Activated CD4-positive, alpha-beta T cell treated with anti-CD3 and anti-CD28 coated beads, Interleukin-2, amount 10 ng/mL, durations not matched to agents 7 days and 5 days (primary cell): ENCODE measurements at regions not wholly inside any gene's neighbourhood (a gene's known extent, or its start where the extent isn't known, plus 50 kb on each side); places are given as distances from the start of the nearest gene placed in this dataset.

Source experiments
- CTCF ChIA-PET: fragments of 350-600 bp; sonication (Branson Sonifier 250); formaldehyde crosslinking; loops from one replicate; lab custom pipeline; 2021; ENCODE audit warnings: antibody characterized with exemption; lab: Charles Lee
- POLR2A ChIA-PET: fragments of 350-600 bp; sonication (Branson Sonifier 250); formaldehyde crosslinking; loops from one replicate; lab custom pipeline; 2021; ENCODE audit warnings: antibody characterized with exemption; lab: Charles Lee
- DNase-seq: peaks from one replicate; pipeline ENCODE4 v3.0.0-alpha.2; 2020
- H3K27ac Mint-ChIP-seq: one replicate; pipeline ENCODE4 v1.8.0; 2021; ENCODE audit warnings: mild to moderate bottlenecking, moderate library complexity, mixed read lengths
- H3K27me3 Mint-ChIP-seq: one replicate; pipeline ENCODE4 v1.8.0; 2021; ENCODE audit warnings: mixed read lengths
- H3K36me3 Mint-ChIP-seq: one replicate; pipeline ENCODE4 v1.8.0; 2021; ENCODE audit warnings: low read depth, mixed read lengths
- H3K4me1 Mint-ChIP-seq: one replicate; pipeline ENCODE4 v1.8.0; 2021; ENCODE audit warnings: mixed read lengths
- H3K4me3 Mint-ChIP-seq: one replicate; pipeline ENCODE4 v1.8.0; 2021; ENCODE audit warnings: mild to moderate bottlenecking, moderate library complexity, mixed read lengths
- H3K9me3 Mint-ChIP-seq: one replicate; pipeline ENCODE4 v1.8.0; 2021; ENCODE audit warnings: mixed read lengths

- POLR2A ChIA-PET, result no interaction called here
- Mint-ChIP-seq H3K9me3 (no peaks in the 10 kb centered on the region), H3K4me1 (no peaks in the 10 kb centered on the region), H3K36me3 (no peaks in the 10 kb centered on the region), H3K27ac (no peak overlapping the region), H3K27me3 (peaks cover 4% of the 10 kb centered on the region), H3K4me3 (no peak overlapping the region)
- DNase-seq, result no peak
- CTCF ChIA-PET, result interaction anchor here (0.6 kb wide), 1 partner anchor 9 kb away, joined by 3 read pairs; no protein-coding TSS in a partner anchor
Observed at GRCh38 chr11:105232021-105232420, 92.5 kb upstream of the CARD18 start.

GRCh38 chr11:105230586-105230985 lies 91.0 kb upstream of the CARD18 start:
- Mint-ChIP-seq H3K36me3 (no peaks in the 10 kb centered on the region), H3K27ac (no peak overlapping the region), H3K4me3 (no peak overlapping the region), H3K27me3 (peaks cover 4% of the 10 kb centered on the region), H3K9me3 (no peaks in the 10 kb centered on the region), H3K4me1 (no peaks in the 10 kb centered on the region)
- no peak for DNase-seq
- CTCF ChIA-PET, result no interaction called here
- POLR2A ChIA-PET, result no interaction called here

DNA sequence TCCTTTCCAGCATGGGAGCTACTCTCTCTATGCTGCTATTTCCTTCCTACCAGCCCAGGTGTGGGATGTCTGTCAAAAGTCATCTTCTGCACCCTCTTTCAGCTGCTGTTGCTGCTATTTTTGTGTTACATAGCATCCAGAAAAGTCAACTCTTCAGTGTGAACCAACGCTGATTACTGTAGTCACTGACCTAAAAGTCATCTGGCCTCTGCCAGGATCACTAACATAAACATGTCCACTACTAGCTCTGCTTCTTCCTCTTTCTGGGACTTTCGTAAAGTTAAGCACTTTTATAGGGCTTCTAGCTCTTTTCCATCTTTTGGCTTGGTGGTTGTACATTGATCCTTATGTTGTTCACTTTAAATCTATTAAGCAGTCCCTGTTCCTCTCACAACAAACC lies 90.2 kb upstream of the CARD18 start:
- H3K27me3 Mint-ChIP-seq, result peaks cover 4% of the 10 kb centered on the region
- no peaks in the 10 kb centered on the region for H3K9me3 Mint-ChIP-seq
- H3K4me3 Mint-ChIP-seq, result no peak overlapping the region

GRCh38 chr11:105229257-105229656 lies 89.7 kb upstream of the CARD18 start:
- ChIA-PET CTCF (no interaction called here), POLR2A (no interaction called here)
- no peaks in the 10 kb centered on the region for H3K4me1 Mint-ChIP-seq
- H3K4me3 Mint-ChIP-seq, result no peak overlapping the region
- H3K9me3 Mint-ChIP-seq, result no peaks in the 10 kb centered on the region
- H3K36me3 Mint-ChIP-seq, result no peaks in the 10 kb centered on the region
- peaks cover 2% of the 10 kb centered on the region for H3K27me3 Mint-ChIP-seq
- DNase-seq, result no peak
- no peak overlapping the region for H3K27ac Mint-ChIP-seq

More for the DNA sequence above, 90.2 kb upstream of the CARD18 start:
- ChIA-PET POLR2A (no interaction called here), CTCF (no interaction called here)
- Mint-ChIP-seq H3K36me3 (no peaks in the 10 kb centered on the region), H3K4me1 (no peaks in the 10 kb centered on the region), H3K27ac (no peak overlapping the region)
- no peak for DNase-seq

- Mint-ChIP-seq H3K27ac (no peak overlapping the region), H3K27me3 (peaks cover 2% of the 10 kb centered on the region), H3K4me1 (no peaks in the 10 kb centered on the region), H3K4me3 (no peak overlapping the region), H3K9me3 (no peaks in the 10 kb centered on the region), H3K36me3 (no peaks in the 10 kb centered on the region)
- ChIA-PET POLR2A (no interaction called here), CTCF (no interaction called here)
- no peak for DNase-seq
Observed at GRCh38 chr11:105227363-105227762, 87.8 kb upstream of the CARD18 start.

DNA sequence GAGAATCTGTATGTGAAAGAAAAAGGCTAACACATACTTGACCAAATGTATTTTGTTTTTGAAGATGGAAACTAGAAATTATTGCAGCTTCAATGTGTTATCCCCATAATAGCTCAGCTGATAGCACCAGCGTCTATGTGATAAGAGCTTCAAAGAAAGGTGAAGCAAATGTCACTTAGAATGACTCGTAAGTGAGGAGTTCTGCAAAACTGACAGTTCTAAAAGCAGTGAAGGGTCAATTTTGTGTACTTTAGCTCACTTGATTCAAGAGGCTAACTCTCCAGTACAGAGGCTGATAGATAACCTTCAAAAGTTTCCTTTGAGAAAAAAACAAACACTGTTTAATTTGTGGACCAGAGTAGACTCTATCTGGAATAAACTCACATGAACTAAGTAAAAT lies 87.2 kb upstream of the CARD18 start:
- Mint-ChIP-seq H3K4me3 (no peak overlapping the region), H3K27ac (no peak overlapping the region), H3K9me3 (no peaks in the 10 kb centered on the region), H3K36me3 (no peaks in the 10 kb centered on the region), H3K27me3 (peaks cover 2% of the 10 kb centered on the region), H3K4me1 (no peaks in the 10 kb centered on the region)
- DNase-seq, result no peak
- ChIA-PET POLR2A (no interaction called here), CTCF (no interaction called here)

DNA sequence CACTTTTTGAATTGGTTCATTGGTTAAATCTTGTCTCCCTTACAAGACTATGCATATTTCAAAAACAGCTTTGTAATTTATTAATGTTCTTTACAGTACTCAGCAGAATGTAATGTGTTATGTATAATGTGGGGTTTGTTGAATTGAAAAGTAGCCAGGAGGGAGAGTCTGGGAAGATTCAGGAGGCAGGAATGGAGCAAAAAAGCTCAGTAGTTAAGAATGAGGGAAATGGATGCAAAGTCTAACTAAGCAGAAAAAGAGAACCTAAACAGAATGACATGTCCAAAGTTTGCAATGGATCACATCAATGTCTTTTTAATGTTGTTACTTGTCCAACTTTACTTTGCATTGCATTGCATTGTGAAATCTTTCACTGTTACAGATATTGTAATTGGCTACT lies 86.5 kb upstream of the CARD18 start:
- Mint-ChIP-seq H3K4me3 (no peak overlapping the region), H3K9me3 (no peaks in the 10 kb centered on the region), H3K4me1 (no peaks in the 10 kb centered on the region), H3K27me3 (peaks cover 2% of the 10 kb centered on the region), H3K36me3 (no peaks in the 10 kb centered on the region), H3K27ac (no peak overlapping the region)
- no peak for DNase-seq
- ChIA-PET POLR2A (no interaction called here), CTCF (no interaction called here)

DNA sequence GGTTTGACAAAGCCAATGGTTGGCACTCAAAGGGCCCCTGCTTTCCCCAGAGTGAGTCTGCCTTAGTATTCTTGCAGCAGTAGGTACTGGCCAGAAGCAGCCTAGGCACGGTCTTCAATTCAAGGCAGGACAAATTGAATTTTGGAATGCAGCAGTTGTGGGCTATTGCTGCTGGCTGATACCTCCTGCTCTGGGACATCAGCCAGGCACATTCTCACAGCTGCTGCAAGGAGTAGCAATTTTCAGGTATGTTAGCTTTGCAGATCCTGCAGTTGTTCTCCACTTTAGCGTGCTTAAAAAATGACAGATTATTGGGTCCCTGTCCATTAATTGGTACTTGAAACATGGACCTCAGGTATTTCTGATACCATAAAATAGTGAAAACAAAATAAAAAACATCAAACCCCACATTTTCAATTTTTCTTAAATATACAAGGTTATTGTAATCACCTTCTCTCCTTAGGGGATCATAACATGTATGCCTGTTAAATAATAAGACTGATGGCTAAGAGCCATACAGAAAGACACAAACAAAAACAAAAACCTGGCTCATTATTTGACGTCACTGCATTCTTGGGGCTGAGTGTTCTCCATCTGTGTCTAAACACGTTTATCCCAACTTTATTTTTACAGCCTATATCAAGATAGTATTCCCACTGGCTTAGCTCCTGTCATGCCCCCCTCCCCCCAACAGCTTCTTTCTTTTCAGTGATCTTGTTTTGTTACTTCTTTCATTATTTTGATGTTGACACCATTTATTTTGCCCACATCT lies 85.1 kb upstream of the CARD18 start:
- Mint-ChIP-seq H3K4me3 (no peak overlapping the region), H3K36me3 (no peaks in the 10 kb centered on the region), H3K4me1 (no peaks in the 10 kb centered on the region), H3K9me3 (no peaks in the 10 kb centered on the region), H3K27me3 (no peaks in the 10 kb centered on the region), H3K27ac (no peak overlapping the region)
- POLR2A ChIA-PET, result interaction anchor here (0.6 kb wide), 1 partner anchor 38 kb away, joined by 3 read pairs; no protein-coding TSS in a partner anchor
- CTCF ChIA-PET, result no interaction called here
- no peak for DNase-seq

DNA sequence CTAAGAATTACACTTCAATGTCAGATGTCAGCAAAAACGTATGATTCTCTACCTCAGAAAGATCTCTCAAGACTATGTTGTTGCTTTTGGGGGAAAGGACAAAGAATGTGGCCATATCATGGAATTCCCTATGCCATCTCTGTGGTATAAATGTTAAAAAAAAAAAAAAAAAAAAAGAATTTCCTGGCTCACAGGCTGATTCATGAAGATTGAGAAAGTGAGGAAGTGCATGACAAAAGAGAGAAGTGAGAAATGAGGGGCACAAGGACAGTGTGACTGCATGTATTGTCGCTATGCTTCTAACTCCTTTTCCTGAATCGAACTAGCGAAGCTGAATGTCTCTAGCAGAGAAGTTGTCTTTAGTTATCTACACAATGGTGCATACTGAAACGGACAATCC lies 80.6 kb upstream of the CARD18 start:
- H3K4me1 Mint-ChIP-seq, result no peaks in the 10 kb centered on the region

GRCh38 chr11:105219670-105220069 lies 80.1 kb upstream of the CARD18 start:
- Mint-ChIP-seq H3K27ac (no peak overlapping the region), H3K36me3 (no peaks in the 10 kb centered on the region), H3K9me3 (no peaks in the 10 kb centered on the region), H3K27me3 (no peaks in the 10 kb centered on the region), H3K4me3 (no peak overlapping the region), H3K4me1 (no peaks in the 10 kb centered on the region)
- POLR2A ChIA-PET, result no interaction called here
- CTCF ChIA-PET, result no interaction called here
- no peak for DNase-seq

More for the DNA sequence above, 80.6 kb upstream of the CARD18 start:
- H3K4me3 Mint-ChIP-seq, result no peak overlapping the region
- H3K27me3 Mint-ChIP-seq, result no peaks in the 10 kb centered on the region
- DNase-seq, result no peak
- ChIA-PET POLR2A (no interaction called here), CTCF (interaction anchor here (0.6 to 0.7 kb wide), 2 partner anchors 513 to 695 kb away, joined by 3 read pairs; no protein-coding TSS in a partner anchor)
- no peaks in the 10 kb centered on the region for H3K9me3 Mint-ChIP-seq
- H3K27ac Mint-ChIP-seq, result no peak overlapping the region
- no peaks in the 10 kb centered on the region for H3K36me3 Mint-ChIP-seq

GRCh38 chr11:105219269-105219668 lies 79.7 kb upstream of the CARD18 start:
- no peak for DNase-seq
- ChIA-PET CTCF (no interaction called here), POLR2A (no interaction called here)
- no peak overlapping the region for H3K27ac Mint-ChIP-seq
- no peak overlapping the region for H3K4me3 Mint-ChIP-seq
- H3K4me1 Mint-ChIP-seq, result no peaks in the 10 kb centered on the region
- H3K36me3 Mint-ChIP-seq, result no peaks in the 10 kb centered on the region
- H3K9me3 Mint-ChIP-seq, result no peaks in the 10 kb centered on the region
- no peaks in the 10 kb centered on the region for H3K27me3 Mint-ChIP-seq

DNA sequence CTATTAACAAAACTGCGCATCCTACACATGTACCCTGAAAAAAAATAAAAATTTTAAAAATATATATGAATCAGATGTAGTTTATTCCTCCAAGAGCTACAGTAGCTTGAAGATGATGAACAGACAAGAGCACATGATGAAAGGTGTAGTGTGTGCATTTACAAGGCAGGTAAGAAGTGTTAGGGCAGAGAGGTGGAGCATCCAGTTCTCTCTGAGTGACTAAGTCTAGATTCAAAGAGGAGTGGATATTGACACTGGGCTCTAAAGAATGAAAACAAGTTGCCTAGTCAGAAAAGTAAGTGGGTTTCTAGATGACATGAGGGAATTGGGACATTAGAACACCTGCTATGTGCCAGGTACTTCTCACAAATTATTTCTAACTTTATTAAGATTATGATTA lies 76.0 kb upstream of the CARD18 start:
- H3K4me1 Mint-ChIP-seq, result no peaks in the 10 kb centered on the region
- H3K36me3 Mint-ChIP-seq, result no peaks in the 10 kb centered on the region
- ChIA-PET POLR2A (no interaction called here), CTCF (no interaction called here)
- no peak overlapping the region for H3K27ac Mint-ChIP-seq
- no peak overlapping the region for H3K4me3 Mint-ChIP-seq
- H3K9me3 Mint-ChIP-seq, result no peaks in the 10 kb centered on the region
- DNase-seq, result no peak
- H3K27me3 Mint-ChIP-seq, result peaks cover 2% of the 10 kb centered on the region

- H3K27ac Mint-ChIP-seq, result no peak overlapping the region
- peaks cover 2% of the 10 kb centered on the region for H3K27me3 Mint-ChIP-seq
- no peak overlapping the region for H3K4me3 Mint-ChIP-seq
- no peaks in the 10 kb centered on the region for H3K36me3 Mint-ChIP-seq
- H3K9me3 Mint-ChIP-seq, result no peaks in the 10 kb centered on the region
- no peak for DNase-seq
- ChIA-PET CTCF (no interaction called here), POLR2A (no interaction called here)
- H3K4me1 Mint-ChIP-seq, result no peaks in the 10 kb centered on the region
Observed at GRCh38 chr11:105211806-105212554, 72.4 kb upstream of the CARD18 start.
